ENCODE measurements at regions not wholly inside any gene's neighbourhood (a gene's known extent, or its start where the extent isn't known, plus 50 kb on each side); places are given as distances from the start of the nearest gene placed in this dataset.

DNA sequence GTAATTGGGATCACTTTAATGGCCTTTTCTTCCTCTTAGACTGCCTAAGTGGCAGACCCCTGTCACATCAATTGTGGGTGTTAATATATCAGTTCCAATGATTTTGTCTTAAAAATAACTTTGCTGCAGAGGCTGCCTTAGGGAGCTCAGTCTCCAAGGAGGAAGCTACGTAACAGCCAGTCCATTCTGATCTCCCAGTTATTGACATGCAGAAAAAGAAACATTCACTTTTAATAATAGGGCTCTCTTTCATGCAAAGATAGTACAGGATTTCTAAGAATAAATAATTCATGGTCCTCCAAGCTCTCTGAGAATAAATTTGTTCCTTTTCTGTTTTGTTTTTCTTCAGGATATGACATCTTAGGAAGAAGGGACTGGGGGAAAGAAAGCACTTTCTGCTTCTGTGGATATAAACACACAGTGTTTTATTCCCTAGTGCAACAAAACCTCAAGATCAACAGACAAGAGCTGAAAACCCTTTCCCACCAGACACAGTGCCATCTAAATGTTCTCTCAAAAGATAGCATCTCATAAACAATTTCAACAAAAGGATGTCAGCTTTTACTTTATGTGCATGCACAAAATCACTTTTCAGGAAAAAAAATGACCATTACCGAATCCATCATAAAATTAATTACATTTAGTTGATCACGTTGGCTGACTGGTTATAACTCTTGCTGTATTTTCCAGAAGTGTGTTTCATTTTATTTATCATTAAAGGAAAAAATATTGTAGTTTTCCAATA is 372.4 kb upstream of the SLC7A11 start:
- Histone ChIP-seq H3K4me1 (ENCODE audit: insufficient read depth, low read length) (no peaks in the 10 kb centered on the region), H3K4me3 (ENCODE audit: low read length) (no peak overlapping the region), H3K27ac (ENCODE audit: low read depth in 1 of 2, low read length in 2 of 2) (no peak overlapping the region), H3K36me3 (ENCODE audit: insufficient read depth, low read length) (no peaks in the 10 kb centered on the region), H3K27me3 (ENCODE audit: control insufficient read depth in 1 of 2, insufficient read depth in 2 of 2, low read length in 2 of 2) (no peaks in the 10 kb centered on the region), H3K9me3 (ENCODE audit: control insufficient read depth in 1 of 2, insufficient read depth in 1 of 2, low read length in 2 of 2) (peaks cover 0 to 8% of the 10 kb centered on the region in 2 experiments)
- H3K27ac Mint-ChIP-seq, result no peak overlapping the region
- intact Hi-C loops (cut with DNase I, micrococcal nuclease), result no loop called here
- ChIA-PET POLR2A (no interaction called here), CTCF (no interaction called here)
- H3K4me3 Mint-ChIP-seq, result no peak overlapping the region
- TF ChIP-seq, protein P1, sequence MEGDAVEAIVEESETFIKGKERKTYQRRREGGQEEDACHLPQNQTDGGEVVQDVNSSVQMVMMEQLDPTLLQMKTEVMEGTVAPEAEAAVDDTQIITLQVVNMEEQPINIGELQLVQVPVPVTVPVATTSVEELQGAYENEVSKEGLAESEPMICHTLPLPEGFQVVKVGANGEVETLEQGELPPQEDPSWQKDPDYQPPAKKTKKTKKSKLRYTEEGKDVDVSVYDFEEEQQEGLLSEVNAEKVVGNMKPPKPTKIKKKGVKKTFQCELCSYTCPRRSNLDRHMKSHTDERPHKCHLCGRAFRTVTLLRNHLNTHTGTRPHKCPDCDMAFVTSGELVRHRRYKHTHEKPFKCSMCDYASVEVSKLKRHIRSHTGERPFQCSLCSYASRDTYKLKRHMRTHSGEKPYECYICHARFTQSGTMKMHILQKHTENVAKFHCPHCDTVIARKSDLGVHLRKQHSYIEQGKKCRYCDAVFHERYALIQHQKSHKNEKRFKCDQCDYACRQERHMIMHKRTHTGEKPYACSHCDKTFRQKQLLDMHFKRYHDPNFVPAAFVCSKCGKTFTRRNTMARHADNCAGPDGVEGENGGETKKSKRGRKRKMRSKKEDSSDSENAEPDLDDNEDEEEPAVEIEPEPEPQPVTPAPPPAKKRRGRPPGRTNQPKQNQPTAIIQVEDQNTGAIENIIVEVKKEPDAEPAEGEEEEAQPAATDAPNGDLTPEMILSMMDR (IDR thresholded peaks at IDR 0.05), result no peak
- ATAC-seq (ENCODE audit: poor library complexity) (no peak), DNase-seq (no peak)
- no peaks in the 10 kb centered on the region for H3K36me3 Mint-ChIP-seq (ENCODE audit: low read depth)
- no peaks in the 10 kb centered on the region for H3K27me3 Mint-ChIP-seq
- H3K9me3 Mint-ChIP-seq, result peaks cover 2% of the 10 kb centered on the region
- H3K4me1 Mint-ChIP-seq (ENCODE audit: low read depth), result no peaks in the 10 kb centered on the region

DNA sequence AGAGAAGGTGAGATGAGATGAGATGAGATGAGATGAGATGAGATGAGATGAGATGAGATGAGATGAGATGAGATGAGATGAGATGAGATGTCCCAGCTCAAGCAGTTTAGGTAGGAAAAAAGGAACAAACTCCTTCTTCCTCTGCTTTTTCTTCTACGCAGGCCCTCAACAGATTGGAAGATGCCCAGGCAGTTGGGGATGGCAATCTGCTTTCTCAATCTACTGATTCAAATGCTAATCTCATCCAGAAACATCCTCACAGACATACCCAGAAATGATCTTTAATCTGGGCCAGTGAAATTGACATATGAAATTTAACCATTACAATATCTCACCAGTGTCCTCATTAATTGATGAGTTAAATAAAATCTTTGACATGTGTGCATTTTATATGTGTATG is 370.3 kb upstream of the SLC7A11 start:
- H3K27ac ChIP-seq (ENCODE audit: low read depth in 1 of 2, low read length in 2 of 2), result no peak overlapping the region
- no peaks in the 10 kb centered on the region for H3K36me3 ChIP-seq (ENCODE audit: insufficient read depth, low read length)
- Mint-ChIP-seq H3K9me3 (peaks cover 2% of the 10 kb centered on the region), H3K27me3 (no peaks in the 10 kb centered on the region), H3K36me3 (ENCODE audit: low read depth) (no peaks in the 10 kb centered on the region), H3K4me3 (no peak overlapping the region), H3K27ac (no peak overlapping the region), H3K4me1 (ENCODE audit: low read depth) (no peaks in the 10 kb centered on the region)
- H3K4me1 ChIP-seq (ENCODE audit: insufficient read depth, low read length), result no peaks in the 10 kb centered on the region
- ATAC-seq (ENCODE audit: poor library complexity) (no peak), DNase-seq (no peak)
- no peak overlapping the region for H3K4me3 ChIP-seq (ENCODE audit: low read length)
- intact Hi-C loops (cut with DNase I, micrococcal nuclease), result no loop called here
- peaks cover 0 to 3% of the 10 kb centered on the region in 2 experiments for H3K9me3 ChIP-seq (ENCODE audit: control insufficient read depth in 1 of 2, insufficient read depth in 1 of 2, low read length in 2 of 2)
- H3K27me3 ChIP-seq (ENCODE audit: control insufficient read depth in 1 of 2, insufficient read depth in 2 of 2, low read length in 2 of 2), result no peaks in the 10 kb centered on the region
- ChIA-PET CTCF (no interaction called here), POLR2A (no interaction called here)
- TF ChIP-seq, protein P1 (IDR thresholded peaks at IDR 0.05), result no peak

DNA sequence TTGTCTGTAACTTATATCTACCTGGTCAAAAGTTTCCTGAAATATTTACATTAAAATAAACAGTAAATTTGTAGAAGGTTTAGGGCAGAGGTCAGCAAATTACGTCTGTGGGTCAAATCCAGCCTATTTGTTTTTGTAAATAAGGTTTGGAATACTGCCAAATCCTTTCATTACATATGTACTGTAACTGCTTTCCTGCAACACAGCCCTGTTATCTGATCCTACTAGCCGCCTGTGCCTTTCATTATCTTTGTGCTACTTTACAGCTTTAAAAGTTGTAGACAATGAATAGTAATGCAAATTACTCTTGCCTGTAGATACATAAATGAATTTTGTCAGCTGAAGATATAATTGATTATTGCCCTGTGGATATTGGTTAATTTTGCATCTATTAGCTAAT is 369.6 kb upstream of the SLC7A11 start:
- DNase-seq, result no peak
- no peaks in the 10 kb centered on the region for H3K27me3 Mint-ChIP-seq
- Histone ChIP-seq H3K9me3 (ENCODE audit: control insufficient read depth in 1 of 2, insufficient read depth in 1 of 2, low read length in 2 of 2) (peaks cover 0 to 3% of the 10 kb centered on the region in 2 experiments), H3K4me3 (ENCODE audit: low read length) (no peak overlapping the region), H3K36me3 (ENCODE audit: insufficient read depth, low read length) (no peaks in the 10 kb centered on the region), H3K27ac (ENCODE audit: low read depth in 1 of 2, low read length in 2 of 2) (no peak overlapping the region), H3K4me1 (ENCODE audit: insufficient read depth, low read length) (no peaks in the 10 kb centered on the region), H3K27me3 (ENCODE audit: control insufficient read depth in 1 of 2, insufficient read depth in 2 of 2, low read length in 2 of 2) (no peaks in the 10 kb centered on the region)
- CTCF ChIA-PET, result no interaction called here
- H3K4me3 Mint-ChIP-seq, result no peak overlapping the region
- POLR2A ChIA-PET, result no interaction called here
- no peaks in the 10 kb centered on the region for H3K4me1 Mint-ChIP-seq (ENCODE audit: low read depth)
- H3K36me3 Mint-ChIP-seq (ENCODE audit: low read depth), result no peaks in the 10 kb centered on the region
- TF ChIP-seq, protein P1 (IDR thresholded peaks at IDR 0.05), result no peak
- intact Hi-C loops (cut with DNase I, micrococcal nuclease), result no loop called here
- ATAC-seq (ENCODE audit: poor library complexity), result no peak
- no peak overlapping the region for H3K27ac Mint-ChIP-seq
- H3K9me3 Mint-ChIP-seq, result peaks cover 4% of the 10 kb centered on the region

Data from CD4-positive, alpha-beta T cell (primary cell).